Stimulated activated CD4-positive, alpha-beta T cell treated with anti-CD3 and anti-CD28 coated beads, Interleukin-4, amount 100 ng/mL, for 48 hours (primary cell): ENCODE measurements at regions not wholly inside any gene's neighbourhood (a gene's known extent, or its start where the extent isn't known, plus 50 kb on each side); places are given as distances from the start of the nearest gene placed in this dataset.

Experiments
- DNase-seq, 2 donors: peaks; one replicate each; pipeline ENCODE4 v3.0.0-alpha.2; 2020; ENCODE audit warnings: low read depth in 2 of 2

GRCh38 chr9:7946458-7946857 is 146.9 kb upstream of the DMAC1 start:
- DNase-seq = no peak

DNA sequence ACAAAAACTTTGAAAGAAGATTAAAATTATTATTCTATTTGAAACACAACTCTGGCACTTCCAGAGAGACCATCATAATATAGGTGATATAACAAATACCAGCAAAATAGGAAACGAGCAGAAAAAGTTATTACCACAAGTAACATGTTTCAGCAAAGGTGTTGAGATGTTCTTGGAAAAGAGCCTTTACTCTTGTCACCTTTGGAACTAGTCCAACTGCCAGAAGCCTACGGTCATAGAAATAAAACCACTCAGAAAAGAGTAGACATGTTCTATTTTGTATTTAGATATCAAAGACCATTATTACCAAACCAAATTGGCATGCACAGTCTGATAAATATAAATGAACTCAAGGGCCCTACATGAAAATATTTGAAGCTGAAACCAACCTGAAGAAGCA is 145.0 kb upstream of the DMAC1 start:
- no peak for DNase-seq

DNA sequence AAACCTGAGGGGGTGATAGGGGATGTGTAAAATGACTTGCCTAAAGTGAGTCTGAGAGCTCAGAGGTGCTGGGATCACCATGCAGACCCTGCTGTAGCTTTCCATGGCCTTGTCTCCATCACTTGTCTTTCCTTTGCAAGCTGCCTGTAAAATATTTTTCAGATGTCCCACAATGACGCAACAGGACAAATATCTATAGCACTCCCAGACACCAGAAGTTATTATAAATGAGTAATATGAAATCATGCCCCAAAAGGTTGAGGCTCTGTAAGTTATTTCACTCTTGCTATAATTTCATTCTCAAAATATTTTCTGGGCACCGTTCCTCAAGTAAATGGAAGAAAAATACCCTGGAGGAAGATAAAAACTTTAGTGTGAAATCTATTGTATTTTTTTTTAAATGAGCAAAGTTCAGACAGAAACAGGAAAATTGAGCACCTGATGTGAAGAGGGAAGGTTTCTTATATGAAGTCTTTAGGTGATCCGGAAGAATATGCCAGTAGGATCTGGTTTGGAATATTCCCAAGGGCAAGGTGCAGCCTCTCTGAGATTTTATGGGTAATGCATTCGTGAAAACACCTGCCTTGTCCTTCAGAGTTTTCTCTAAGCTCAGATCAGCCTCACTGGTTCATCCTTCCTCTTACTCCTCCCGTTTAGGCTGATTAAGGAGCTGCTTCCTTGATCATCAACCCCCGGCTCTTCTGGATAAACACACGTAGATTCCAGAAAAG is 138.3 kb upstream of the DMAC1 start:
- DNase-seq = no peak

DNA sequence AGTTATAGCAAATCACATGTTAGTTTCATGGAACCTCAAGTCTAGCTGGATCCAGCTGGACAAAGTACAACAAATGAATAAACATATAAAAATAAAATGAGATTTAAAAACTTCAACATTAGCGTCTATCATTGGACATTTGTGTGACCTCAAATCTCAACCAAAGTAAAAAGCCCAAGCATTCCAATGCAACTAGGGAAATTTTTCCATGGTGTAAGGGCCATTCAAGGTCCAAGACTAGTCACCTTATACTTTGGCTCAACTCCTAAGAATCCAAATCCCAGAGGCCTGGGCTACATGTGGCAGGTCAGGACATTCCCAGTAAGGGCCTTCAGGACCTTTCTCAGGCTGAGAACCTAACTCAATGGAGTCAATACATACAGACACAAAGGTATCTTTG is 137.4 kb upstream of the DMAC1 start:
- no peak for DNase-seq

- no peak for DNase-seq
These were observed 136.6 kb upstream of the DMAC1 start for GRCh38 chr9:7936163-7936562.

DNA sequence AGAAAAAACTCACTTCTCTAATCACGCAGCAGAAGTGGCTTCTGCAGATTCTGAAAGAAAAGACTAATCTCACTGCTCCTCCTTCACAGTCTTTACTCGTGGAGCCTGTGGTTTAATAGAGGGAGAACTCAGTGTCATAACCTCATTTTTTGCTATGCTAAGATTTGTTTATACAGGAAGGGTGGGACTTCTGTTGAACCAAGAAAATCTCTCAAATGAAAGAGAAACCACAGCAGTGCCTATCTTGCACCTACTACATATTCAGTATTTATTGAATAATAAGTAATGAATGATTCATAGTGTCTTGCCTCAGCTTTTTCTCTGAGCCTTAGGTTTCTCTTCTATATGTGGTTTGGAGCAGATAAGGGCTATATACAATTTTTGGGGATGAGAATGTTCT is 136.1 kb upstream of the DMAC1 start:
- no peak for DNase-seq

GRCh38 chr9:7932767-7933166 is 133.2 kb upstream of the DMAC1 start:
- DNase-seq = no peak

DNA sequence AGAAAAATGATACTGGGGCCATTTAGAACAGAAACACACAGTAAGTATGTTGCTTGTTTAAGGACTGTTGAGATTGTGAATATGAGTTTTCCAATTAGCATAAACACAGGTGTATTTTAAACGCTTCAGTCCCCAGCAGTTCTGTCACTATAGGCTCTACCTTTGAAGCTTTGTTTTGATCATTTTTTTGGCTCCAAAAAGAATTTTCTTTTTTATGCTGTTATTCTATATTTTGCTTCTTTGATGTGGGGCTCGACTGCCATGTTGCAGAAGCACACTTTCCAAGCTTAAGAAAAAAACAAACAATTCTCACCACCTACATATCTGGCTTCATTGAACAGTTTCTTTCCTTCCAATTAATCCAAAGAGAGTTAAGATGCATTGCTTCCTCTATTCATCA is 131.0 kb upstream of the DMAC1 start:
- DNase-seq = no peak

DNA sequence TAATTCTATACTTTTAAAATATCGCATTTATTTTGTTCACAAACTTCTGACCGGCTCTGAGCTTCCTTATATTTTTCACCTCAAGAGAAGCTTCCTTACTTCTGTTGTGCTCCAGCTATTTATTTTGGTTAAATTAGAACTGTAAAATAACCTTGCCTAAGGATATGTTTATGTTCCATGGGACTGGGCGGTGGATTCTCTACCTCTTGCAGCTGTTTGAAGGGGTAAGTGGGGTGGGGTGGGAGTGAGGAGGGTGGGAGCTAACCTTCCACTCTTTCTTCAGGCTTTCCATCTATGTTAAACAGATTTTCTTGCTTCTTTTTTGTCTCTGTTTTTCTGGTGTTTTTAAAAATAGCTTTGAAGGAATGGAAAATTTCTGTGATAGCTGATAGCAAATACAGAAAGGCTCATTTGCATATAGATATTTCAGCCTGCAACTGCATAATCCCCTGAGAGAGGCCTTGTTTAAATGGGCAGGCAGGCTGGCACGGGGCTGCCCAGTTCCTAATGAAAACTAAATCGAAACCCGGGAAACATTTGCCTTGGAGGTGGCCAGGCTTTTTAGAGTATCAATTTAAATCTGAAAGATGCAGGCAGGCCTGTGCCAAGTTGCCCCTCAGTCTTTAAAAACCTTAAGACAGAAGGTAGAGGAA is 122.1 kb upstream of the DMAC1 start:
- DNase-seq = no peak

DNA sequence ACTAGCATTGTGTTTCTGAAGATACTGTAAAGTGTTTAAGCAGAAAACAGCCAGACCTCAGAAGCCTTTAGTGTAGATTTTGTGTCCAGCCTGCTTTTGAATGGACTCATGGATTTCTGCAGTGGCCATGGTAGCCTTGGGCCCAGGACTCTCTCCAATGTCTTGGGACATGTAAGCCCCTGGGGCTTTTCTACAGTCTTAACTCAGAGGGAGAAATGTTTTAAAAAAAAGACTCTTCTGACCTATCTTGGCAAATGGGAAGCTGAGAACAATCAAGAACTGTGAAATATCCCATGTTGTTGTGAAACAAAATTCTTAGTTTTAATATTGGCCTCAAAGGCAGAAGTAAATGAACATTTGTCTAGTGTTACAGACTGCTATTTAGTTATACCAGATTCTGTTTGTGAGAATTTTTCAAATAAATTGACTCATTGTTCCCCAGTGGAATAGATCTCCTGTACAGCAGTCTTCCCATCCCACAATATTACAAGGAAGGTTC is 112.5 kb upstream of the DMAC1 start:
- no peak for DNase-seq

GRCh38 chr9:7910426-7911020 is 110.9 kb upstream of the DMAC1 start:
- DNase-seq = no peak

DNA sequence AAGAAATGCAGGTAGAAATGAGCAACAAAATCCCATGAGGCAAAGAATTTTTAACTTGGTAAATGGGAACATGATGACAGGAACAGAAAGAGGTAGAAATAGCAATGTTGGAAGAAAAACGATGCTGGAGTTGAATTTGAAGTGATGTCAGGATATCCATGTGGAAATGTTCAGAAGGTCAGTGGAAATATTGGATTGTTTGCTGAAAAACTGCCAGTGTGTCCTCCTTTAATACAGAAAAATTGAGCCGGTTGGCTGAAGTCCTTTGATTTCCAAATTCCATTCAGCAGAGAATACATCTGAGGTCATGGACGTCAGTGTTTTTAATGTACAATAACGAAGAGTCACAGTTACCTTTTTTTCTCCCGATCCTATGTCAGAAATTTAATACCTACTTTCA is 110.0 kb upstream of the DMAC1 start:
- no peak for DNase-seq

DNA sequence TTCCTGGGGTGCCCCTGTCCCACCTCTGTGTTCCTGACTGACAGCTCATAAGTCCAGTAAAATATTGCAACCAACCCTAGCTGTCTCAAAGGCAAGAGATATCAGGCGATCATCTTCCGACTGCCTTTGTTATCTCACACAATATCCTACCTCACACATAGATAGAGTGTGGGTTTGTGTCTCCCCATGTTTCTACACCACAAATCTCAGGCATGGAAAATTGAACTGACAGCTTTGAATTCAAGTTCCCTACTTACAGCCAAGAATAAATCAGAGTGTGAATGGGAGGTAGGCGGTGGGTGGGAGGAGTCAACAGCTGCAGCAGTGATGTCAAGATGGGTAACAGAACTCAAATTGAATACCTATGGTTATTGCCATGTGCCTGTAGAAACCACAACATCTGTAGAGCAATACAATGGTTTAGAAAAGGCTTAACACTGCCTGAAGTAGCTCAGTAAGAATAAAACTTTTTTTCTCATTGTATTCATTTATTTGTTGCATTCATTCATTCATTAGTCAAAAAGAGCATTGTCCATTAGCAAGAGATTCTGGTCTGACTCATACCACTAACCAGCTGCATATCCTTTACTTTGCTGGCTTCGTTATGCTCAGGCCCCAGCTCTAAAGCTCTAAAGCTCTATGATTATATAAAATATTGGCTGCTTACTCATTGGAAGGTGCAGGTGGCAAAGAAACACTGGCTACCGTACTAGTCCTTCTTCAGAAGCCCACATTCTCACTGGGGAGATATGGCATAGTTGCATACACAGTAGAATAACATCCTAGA is 108.2 kb upstream of the DMAC1 start:
- no peak for DNase-seq

GRCh38 chr9:7906783-7907550 is 107.4 kb upstream of the DMAC1 start:
- no peak for DNase-seq

DNA sequence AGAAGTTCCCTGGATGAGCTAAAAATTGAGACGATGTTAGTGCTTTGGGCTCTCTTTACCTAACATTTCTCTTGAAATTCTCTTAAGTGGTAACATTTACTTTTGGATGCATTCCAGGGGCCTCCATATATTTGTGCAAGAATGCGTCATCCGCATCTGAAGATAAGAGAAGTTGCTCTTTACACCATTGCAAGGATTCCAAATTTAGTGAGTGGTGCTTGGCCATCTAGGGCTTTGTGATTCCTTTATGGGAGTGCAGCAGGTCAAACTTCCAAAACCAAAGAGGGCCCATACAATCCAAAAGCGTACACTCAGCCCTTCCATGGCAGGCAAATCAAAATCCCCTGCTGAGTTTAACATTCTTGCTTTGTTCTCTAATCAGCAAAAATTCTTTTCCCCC is 102.0 kb upstream of the DMAC1 start:
- no peak for DNase-seq

DNA sequence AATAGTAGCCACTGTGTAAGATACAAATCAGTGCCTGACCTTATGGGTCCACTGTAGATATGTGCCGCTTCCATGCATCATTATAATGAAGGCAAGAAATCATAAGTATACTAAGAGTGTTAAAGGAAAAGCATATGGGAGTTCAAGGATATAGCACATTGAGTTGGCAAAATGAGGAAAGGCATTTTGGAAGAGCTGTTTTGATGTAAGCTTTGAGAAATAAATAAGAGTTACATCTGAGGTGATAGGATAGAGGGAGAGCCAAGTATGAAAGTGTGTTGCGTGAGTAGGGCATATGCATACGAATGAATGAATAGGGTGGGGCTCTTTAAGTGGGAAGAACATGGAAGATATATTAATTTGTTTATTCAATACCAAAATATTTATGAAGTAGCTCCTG is 101.0 kb upstream of the DMAC1 start:
- DNase-seq = no peak

DNA sequence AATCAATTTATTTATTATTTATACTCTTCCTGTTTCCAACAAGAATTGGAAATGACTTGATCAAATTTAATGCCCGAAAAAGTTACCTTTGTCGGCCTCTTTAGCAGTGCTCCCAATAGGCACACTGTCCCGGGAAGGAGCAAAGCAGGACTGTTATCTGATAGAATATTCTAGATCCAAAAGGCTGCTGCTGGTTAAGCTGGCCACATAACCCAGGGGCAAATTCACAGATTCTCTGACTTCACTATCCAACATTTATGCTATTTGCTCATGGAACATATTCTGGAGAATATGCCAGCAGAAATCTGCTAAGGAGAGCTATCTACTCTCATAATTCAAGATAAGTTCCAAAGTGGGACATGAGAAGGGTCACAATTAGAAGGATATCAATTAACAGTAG is 100.2 kb upstream of the DMAC1 start:
- no peak for DNase-seq

DNA sequence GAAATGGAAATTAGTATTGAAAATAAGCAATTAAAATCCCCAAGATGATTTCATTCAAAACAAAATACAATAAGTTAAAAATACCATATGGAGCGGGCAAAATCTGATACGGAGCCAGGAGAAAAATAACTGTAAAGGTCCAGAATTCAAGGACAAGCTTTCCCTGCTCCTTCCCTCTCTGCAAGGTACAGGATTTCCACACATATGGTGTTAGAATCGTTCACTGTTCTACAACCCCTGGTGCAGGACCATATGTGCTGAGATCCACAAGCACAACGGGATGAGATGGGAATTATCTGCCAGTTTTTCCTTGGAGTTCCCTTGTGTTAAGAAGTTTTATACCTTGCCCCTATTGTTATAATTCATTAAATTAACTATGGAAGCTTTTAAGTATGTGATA is 94.7 kb upstream of the DMAC1 start:
- no peak for DNase-seq

GRCh38 chr9:7892975-7893374 is 93.4 kb upstream of the DMAC1 start:
- no peak for DNase-seq

- peak; percentile 15 to 22 for DNase-seq
These were observed 80.1 kb upstream of the DMAC1 start for GRCh38 chr9:7879551-7880245.
